HG02981 (cell line): ENCODE measurements at regions not wholly inside any gene's neighbourhood (a gene's known extent, or its start where the extent isn't known, plus 50 kb on each side); places are given as distances from the start of the nearest gene placed in this dataset.

Experiments
- ATAC-seq: cut with Tn5 transposase; IDR thresholded peaks from one replicate; pipeline ENCODE4 v1.9.1; 2021; ENCODE audit warnings: mild to moderate bottlenecking, moderate library complexity; ENCODE audit not compliant: unreplicated experiment

DNA sequence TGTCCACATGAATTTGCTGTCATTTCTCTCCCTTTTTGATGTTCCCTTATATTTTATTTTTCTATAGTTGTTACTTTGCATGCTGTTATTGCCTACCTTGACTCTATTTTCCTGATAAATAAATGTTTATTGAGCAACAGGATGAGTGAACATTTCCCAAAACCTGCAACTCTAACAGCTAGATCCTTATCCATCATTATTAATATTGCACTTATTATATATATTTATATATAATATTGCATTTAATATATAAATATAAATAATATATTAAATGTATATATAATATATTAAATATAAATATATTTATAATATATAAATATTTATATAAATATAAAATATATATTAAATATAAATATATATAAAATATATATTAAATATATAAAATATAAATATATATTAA lies 436.1 kb upstream of the MMADHC start:
- ATAC-seq: no peak

DNA sequence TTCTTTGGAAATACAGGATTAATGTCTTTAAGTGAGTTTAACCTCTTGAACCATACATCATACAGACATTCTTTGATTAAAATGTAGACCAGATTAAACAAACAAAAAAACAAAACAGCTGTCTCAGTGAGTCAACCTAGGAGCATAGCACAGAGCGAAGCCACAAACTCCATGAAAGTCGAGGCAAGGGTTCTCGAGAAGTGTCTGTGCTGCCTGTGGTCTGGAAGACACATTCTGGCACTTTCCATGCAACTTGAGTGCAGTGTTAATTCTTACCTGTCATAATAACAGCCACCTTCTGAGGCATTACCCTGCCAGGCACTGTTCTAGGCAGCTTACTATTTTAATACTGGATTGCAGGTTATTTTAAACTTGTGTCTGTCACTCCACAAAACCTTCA lies 435.5 kb upstream of the MMADHC start:
- ATAC-seq: no peak

DNA sequence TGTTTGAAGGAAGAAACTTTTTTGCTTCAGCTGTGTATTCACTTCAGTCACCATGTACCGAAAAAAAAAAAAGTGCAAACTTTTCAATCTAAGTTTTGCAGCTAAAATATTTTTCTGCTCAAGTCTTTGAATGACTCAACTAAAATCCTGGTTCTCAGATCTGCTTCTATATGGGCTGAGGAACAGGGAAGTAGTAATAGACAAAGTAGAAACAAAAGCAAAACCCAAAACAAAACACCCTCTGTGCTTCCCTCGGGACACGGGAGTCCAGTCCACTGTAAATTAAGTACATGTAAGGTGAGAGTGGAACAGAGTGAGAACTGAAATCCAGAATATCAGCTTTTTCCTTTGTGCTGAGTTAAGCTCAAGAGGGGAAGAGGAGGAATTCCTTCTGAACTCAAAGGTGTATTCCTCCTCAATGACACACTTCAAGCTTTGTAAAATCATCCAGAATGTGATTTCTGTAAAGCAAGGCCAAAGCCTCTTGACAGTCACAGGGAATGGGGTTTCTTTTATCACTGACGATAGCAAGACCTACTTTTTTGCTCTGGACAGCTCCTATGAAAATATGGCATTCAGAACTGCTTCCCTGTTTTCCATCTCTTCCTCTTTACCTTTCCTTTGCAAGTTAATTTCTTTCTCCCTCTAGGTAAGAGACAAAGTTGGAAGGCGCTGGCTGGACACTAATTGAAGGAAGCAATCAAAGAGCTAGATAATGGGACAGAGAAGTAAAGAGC lies 433.5 kb upstream of the MMADHC start:
- no peak for ATAC-seq

DNA sequence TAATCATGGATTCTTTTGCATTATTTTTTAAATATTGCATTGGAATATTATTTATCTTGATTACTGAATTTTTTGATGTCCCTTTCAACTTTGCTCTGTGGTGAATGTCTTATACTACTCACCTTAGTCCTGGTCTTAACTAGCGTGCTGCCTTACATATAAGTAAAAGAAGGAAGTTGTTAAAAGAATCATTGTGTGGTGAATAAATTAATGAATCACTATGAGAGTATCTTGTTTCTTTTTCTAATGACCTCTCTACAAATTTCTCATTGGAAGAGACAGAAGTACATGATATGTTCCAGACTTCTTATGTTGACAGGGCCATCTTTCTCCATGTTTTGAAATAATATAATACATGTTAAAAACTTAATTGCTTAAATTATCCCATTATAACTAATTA lies 432.6 kb upstream of the MMADHC start:
- no peak for ATAC-seq

DNA sequence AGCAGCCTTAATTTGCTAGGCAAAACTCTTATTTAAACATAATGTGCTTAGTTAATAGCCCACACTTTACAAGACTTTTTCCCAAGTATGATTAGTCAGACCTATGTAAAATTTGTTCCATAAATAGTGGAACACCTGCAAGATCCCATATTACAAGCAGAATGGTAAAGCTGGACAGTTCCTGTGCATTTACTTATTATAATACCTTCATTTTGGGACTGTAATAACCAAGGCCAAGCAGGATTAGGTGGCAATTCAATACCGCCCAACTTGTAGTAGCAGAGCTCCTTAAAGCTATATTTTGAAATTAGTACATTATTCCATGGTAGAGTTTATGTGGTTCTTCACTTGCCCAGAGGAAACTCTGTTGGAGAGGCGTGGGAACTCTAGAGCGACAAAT lies 431.5 kb upstream of the MMADHC start:
- ATAC-seq: no peak

DNA sequence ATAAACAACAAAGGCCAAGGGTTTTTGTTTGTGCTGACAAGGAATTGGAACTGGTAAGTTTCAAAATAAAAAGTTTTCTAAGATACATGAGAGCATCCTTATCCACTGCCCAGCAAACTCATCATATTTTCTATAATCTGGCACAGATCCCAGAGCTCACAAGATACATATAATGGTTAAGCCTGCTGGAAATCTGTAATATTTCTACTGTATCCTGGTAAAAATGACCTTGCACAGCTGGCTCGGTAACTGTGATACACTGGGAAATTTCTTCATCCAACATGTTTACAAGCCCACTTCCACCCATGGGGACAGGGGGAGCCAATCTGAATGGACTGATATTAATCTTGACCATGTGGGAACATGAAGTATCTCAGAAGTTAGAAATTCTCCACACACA lies 425.4 kb upstream of the MMADHC start:
- no peak for ATAC-seq

DNA sequence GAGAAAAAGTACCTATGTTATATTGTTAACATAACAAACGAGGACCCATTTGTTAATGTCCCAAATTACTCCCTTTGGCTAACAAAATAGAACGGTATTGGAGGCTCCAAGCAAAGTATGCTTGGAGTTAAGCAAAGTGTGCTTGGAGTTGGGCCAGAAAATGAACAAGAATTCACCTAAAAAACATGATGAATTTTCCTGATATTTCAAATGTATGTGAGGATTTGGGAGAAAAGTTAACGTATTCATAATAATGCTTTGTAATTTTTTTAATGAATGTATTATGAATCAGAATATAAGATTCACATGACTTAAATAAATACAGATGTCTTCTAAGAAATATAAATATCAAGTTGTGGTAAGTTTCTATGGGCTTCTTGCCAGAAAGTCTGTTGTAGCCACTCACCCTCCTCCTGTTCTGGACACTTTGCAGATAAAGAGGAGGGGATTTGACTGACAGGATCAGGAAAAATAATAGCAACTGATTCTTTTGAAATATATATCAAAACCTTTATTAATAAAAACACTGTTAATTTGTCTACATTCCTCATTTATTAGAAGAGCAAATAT lies 423.7 kb upstream of the MMADHC start:
- ATAC-seq: no peak

DNA sequence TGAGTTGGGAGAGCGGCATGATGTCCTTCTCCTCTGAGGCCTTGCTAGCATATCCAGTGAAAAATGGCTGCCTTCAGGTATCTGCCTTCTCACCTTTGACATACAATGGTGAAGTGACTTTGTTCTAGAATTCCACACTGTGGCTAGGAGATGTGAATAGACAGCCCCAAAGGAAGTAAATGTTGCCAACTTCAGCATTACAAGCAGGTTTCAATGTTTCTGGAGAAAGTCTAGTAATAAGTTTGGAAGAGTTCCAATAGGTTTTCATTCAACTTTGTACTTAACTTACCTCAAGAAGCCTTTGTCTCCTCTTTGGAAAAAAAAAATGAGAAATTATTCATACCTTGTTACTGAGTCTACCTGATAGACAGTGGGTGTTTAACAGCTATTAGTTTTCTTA lies 421.3 kb upstream of the MMADHC start:
- no peak for ATAC-seq

DNA sequence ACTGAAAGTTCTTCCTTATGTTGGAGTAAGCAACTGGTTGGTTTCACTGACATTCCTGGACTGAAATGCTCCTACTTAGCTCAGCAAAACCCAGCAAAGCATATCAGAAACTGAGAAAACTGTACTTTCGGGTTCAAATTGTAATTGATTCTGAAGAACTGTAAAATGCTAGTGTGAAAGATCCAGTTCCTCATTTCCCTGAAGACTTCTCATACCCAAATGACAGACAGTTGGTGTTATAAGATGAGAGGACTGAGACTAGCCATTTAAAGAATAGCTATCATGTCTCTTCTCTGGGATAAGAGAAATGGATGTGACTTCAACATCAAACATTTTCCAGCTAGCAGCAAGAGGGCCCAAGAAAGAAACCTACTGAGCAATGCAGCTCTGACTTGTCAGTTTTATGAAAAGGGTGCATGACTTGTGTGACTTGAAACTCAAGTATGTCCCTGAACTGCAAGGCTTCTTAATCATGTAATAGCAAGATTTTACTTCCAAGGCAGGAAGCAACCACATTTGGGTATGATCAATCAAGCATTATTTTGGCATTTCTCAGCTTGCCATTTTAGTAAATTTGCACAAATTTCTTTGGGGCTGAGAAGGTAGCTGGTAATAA lies 420.3 kb upstream of the MMADHC start:
- ATAC-seq: no peak

DNA sequence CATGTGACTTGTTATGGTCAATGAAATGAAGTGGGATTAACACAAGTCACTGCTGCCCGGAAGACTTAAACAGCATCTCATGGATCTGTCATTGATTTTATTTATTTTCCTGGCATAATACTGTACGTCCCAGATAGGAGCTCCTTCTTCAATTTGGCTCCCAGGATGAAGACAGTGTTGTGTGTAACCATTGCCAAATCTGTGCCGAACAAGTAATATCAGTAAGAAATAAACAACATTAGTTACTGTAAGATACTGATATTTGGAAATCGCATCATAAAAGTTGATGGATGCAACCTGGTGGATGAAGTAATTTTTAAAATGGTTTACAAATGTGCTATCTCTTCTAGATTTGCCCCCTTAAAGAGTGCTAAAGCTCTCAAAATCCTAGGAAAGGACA lies 419.0 kb upstream of the MMADHC start:
- no peak for ATAC-seq

DNA sequence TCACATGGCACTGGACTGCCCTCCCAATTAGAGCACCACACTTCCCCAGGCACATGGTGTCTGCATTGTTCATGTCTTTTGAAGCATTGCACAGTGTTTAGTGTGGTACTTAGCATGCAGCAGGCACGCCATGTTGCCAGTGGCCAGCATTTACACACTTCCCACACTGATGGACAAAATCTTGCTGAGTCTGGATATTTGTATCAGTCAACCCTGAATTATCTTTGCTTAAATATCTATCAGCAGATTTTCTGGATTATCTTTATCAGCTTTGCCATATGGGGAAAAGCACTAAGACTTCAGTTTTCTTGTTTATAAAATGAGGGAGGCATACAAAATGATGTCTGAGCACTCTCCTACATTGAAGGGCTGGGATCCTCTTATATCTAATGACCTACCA lies 416.0 kb upstream of the MMADHC start:
- no peak for ATAC-seq

DNA sequence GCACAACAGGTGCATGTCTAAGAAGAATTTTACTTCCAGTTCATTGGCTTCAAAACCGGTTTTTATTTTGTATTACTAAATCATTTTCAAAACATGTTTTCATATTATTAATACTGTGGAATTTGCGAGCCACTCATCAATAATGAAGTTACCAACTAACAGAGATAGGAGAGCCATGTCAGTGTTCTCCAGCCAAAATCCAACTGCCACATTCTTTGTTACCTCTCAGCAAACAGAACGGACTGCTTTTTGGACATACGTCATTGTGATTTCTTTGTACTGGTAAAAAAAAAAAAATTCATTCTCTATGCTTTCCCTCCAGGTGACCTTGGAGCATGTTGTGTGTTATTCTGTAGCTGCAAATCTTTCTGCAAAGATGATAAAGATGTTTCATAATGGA lies 414.2 kb upstream of the MMADHC start:
- ATAC-seq: no peak

DNA sequence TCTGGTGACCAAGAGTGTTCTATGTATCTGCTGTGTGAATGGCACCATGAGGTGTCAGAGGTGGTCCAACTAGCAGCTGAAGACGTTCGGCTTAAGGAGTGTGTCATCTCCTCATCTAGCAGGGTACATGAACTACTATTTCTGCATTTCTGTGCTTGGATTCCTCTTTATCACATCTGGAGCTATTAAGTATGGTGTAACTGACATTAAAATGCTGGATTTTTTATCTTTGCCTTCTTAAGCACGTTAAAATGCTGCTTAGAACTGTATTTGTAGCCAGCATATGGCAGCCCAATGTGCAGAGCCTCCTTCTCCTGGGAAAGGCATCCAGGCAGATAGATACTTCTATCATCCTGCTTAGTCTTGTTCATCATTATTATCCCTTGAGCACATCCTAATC lies 409.3 kb upstream of the MMADHC start:
- no peak for ATAC-seq

DNA sequence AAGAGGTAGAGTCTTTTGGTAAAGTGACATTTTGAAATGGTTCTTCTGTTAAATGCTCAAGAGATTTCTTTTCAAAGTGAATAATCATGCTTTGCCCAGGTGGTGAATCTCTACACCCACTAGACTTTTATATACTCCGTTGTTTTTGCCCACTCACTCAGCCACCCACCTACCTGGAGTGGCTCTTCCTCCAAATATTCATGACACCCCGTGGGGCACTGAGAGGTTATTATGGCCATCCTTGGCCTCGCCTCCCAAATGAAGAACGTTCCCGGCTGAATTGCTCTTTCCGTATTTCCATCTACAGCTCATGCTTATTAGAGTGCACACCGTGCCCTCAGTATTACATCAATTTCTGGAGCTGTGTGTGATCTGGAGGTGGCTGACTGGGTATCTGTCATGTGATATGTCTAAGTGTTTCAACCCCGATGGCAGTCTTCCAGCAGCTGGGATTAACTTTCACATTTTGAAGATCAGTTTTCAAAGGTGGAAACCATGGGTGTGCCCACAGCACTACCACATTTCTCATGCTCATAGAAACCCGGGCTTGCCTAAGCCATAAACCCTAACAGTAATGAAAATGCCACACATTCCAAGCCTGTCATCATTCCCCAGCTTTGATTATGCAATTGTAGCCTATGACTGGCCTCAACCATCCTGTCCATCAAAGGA lies 406.6 kb upstream of the MMADHC start:
- ATAC-seq: no peak

DNA sequence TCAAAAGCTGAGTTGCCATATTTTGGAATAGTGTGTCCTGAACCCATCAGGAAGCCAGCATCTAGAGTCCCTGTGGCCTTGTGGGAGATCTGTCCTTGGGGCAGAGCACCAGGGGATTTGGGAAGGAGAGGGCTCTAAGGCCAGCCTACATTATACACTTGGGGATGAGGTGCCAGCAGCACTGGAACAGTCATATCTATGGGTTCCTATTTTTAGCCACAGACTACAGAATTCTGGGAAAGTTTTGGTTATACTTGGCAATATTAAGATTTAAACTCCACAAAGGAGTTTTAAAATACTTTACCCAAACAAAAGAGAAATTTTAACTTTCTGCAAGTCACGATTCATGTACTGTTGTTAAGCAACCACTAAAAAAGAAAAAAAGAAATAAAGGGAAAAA lies 405.7 kb upstream of the MMADHC start:
- no peak for ATAC-seq

DNA sequence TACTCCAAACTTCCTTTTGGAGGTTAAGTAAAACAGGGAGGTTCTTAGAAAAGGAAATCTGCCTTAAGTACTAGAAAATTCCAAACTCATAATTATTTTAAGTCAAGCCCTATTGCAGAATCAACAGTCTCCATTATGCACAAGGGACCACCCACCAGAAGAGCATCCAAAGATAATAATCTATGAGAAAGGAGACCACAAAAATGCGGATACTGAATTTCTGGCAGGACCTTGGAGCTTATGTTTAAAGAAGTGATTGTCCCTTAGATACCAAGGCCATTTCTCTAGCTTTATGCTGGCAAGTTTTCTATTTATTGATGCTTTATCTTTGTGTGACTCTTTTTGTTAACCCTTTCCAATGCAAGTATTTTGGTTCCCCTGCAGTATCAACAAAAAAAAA lies 404.0 kb upstream of the MMADHC start:
- no peak for ATAC-seq

DNA sequence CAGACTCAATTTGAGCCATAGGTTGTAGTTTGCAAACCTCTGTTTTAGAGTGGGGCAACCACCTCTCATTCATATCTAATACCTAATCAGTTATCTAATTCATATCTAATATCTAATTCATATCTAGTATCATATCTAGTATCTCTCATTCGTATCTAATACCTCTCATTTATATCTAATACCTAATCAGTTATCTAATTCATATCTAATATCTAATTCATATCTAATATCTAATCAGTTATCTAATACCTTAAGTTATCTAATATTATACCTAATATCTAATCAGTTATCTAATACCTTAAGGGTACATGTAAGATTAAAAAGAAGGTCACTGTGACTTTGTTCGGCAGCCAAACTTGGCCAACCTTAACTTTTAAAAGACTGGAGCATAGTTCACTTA lies 403.4 kb upstream of the MMADHC start:
- ATAC-seq: no peak

DNA sequence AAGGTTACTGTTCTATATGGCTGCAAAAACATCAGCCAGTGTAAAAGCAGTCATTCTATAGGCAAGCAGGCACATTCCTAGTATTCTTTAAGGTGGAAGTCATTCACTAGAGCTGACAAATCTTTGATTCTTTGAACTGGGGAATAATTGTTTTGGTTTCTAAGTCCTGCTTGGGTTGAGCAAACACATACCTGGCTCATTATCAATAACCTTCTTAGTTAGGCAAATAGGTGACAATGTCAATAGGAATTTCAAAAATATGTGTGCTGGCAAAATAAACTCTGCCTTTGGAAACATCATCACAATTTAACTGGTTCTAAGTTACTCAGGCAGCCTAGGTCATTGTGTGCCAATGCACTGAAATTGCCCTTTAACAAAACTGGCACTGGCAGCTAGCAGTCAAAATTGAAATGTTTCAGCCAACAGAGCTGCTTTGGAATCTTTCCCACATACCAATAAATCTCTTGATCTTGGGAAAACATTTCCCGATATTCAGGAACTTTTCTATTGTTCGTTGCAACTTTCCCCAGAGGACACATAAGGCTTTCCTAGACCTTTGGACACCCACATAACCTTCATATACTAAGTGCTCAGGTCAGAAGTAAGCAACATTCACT lies 402.0 kb upstream of the MMADHC start:
- ATAC-seq: no peak

DNA sequence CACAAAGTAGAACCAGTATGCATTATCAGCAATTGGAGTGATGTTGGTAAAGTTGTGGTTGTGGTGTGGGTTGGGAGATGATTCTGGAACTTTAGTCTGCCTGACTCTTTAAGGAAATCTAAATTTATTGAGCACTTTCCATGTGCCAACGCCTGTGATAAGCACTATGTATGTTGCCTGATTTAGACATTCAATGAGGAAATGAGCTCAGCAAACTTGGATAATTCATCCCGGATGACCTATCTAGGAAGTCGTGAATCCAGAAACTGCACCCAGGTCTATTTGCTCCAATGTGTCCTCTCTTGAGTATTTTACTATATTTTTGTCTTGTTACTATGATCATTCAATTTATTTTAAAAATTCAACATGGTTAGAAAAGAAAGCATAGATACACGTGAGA lies 400.8 kb upstream of the MMADHC start:
- no peak for ATAC-seq

DNA sequence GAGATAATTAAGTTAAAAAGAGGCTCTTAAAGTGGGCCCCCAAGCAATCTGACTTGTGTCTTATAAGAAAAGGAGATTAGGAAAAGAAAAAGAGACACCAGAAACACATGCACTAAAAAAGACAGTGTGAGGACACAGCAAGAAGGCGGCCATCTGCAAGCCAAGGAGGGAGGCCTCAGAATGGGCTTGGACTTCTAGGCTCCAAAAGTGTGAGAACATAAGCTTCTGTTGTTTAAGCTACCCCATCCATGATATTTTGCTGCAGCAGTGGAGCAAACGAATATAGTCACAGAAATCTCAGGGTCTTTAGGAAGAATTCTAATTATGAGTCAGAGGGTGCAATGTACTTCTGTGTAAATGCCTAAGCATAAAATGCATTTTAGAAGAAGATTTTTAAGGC lies 399.3 kb upstream of the MMADHC start:
- ATAC-seq: no peak

DNA sequence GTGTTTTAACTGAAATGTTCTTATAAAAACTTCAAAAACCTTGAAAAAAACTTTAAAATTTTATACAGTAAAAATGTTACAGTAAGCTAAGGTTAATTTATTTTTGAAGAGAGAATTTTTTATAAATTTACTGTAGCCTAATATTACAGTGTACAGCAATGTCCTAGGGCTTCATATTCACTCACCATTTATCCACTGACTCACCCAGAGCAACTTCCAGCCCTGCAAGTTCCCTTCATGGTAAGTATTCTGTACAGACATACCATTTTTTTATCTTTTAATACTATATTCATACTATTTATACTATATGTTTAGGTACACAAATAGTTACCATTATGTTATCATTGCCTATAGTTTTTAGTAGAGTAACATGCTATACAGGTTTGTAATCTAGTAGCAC lies 396.7 kb upstream of the MMADHC start:
- no peak for ATAC-seq

DNA sequence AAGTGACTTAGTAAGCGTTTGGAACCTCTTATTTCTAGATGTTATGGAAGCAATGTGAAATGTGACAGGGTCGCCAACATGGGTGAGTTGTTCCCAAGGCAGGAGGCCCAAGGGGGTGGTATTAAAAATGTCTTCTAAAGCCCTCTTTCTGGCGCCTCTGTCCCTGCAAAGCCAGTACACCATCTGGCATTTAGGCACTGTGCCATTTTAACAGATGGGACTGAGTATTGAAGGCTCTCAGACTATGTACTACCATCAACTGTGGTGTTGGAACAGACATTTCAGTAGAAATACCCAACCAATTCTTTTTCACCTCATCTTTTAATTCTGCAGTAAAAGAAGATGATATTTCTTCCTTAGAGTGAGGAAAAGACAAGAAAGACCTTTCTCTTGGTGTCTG lies 384.5 kb upstream of the MMADHC start:
- ATAC-seq: no peak
